Activated T-cell treated with anti-CD3 and anti-CD28 coated beads, Interleukin-2, amount 50 U/mL, for 1 hour (primary cell): ENCODE measurements at regions not wholly inside any gene's neighbourhood (a gene's known extent, or its start where the extent isn't known, plus 50 kb on each side); places are given as distances from the start of the nearest gene placed in this dataset.

ENCODE experiments used
- DNase-seq: peaks from one replicate; pipeline ENCODE4 v3.0.0-alpha.2; 2020

DNA sequence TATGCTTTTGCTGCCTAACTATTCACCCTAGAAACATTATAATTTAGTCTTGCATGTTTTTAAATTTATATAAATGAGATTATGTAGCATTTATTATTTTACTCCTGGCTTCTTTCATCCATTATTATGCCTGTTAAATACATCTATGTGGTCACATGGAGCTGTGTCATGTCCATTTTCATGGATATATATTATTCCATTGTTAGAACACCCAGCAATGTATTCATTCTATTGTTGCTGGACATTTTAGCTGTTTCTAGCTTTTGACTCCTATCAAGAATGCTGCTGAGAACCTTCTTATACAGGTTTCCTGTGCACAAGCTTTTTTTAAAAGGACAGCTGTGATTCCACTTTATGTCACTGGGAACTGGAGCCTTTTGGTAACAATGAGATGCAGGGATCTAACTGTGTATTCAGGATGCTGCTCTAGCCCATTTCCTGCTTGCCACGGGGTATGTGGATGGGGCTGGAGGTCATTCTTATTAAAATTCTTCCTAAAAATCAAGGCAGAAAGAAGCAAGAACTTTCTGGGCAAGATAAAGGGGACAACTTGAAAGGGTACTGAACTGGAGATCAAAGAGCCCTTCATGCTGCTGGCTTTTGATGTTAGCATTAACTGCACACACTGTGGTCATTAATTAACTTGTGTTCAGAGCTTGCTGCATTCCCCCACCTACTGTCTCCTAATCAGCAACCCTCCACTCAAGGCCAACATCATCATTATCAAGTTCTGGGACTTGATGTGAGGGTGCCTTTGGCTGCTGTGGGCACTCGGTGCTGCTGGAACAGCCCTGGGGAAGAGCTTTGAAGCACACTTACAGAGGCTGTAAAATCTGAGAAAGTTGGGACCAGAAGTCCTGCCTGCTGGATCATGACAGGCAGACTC is 96.6 kb upstream of the AKIRIN2 start:
- no peak for DNase-seq

DNA sequence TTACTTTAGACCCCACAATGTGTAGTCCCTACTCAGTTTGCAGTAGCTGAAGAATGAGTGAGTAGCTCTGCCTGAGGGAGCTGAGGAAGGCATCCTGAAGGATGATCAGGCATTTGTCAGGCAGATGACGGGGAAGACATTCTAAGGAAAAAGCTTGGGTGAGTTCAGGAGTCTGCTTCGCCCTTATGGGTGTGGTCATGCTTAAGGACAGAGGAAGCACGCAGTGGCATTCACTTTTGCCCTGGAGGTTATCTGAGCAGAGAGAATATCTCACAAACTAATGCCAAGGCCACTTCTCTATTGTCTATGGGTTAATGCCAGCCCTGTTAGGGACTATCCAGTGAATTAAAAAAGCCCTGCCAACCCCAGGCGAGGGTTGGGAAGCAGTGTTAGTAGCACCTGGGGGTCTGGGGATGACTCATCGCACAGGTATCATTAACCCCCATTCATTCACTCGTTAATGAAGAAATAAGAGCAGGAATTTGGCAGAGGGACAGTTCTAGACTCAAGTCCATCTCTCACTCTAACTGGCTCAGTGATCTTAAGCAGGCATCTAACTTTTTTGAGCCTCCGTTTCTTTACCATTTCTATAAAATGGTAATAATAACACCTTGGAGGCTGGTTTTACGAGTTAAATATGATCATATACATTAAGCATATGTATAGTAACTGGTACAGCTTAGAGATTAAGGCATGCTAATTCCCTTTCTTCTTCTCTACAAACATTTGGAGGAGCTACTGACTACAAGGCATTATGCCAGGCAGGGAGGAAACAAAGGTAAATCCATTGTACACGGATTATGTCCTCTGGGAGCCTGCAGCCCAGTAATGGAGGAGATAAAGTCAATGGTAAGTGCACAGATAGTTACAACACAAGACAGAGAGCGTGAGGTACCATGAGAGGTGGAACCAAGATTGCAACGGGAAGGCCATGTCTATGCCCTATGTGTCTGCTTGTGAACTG is 93.2 kb upstream of the AKIRIN2 start:
- no peak for DNase-seq

DNA sequence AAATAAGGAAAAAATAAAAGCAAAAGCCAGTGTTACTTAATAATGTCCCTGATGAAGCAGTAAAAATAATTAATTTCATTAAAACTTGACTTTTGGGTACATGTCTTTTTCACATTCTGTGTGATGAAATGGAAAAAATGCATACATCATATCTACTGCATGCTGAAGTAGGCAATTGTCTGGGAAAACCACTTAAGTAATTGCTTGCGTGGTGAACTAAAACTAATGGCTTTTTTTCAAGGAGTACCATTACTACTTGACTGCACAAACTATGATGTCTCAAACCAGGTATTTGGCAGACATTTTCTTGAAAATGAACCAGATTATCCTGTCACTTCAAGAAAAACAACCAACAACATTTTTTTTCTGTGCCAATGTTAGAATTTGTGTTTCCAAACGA is 91.3 kb upstream of the AKIRIN2 start:
- DNase-seq = no peak

DNA sequence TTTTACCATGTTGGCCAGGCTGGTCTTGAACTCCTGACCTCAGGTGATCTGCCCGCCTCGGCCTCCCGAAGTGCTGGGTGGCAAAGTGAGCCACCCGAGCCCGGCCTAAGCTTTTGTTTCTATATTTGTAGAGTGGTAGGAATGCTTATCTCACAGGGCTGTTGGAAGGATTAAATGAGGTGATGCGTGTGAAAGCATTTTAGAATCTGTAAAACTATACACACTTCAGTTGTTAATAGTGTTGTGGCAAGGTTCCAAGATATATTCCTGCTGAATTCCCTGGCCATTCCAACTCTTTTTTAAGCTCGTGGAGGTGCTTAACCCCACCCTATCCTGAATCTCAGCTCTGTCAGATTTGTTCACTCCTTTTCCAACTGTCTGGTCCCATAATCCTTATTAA is 89.9 kb upstream of the AKIRIN2 start:
- no peak for DNase-seq

DNA sequence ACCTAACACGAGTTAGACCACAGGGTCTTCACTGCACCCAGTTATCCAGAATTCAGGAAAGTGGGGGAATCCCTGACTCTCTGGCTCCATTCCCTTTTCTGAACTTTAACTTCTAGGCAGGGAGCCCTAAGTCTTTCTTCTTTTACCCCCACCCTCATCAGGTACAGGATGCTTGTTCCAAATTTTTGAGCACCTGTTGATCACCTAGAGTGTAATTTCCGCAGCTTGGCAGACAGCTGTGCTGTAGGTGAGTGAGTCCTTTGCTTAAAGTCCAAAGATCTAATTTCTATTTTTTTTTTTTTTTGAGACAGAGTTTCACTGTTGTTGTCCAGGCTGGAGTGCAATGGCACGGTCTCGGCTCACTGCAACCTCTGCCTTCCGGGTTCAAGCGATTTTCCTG is 89.5 kb upstream of the AKIRIN2 start:
- no peak for DNase-seq

DNA sequence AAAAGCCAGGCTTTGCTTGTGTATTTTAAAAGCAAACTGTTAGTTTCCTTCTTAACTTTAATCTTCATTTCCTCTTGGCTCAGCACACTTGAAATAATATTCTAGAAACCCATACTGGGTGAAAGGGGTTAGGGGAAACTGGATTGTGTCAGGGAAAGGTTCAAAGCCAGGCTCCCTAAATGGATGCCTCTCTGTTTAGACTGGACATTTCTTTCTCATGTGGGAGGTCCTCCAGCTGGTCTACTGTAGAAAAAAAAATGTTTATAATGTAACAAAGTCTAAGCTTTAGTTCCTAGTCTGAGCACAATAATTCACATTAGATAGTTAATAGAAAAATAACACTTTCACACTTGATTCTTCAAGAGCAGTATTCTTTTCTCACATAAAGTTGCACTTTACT is 89.0 kb upstream of the AKIRIN2 start:
- no peak for DNase-seq

DNA sequence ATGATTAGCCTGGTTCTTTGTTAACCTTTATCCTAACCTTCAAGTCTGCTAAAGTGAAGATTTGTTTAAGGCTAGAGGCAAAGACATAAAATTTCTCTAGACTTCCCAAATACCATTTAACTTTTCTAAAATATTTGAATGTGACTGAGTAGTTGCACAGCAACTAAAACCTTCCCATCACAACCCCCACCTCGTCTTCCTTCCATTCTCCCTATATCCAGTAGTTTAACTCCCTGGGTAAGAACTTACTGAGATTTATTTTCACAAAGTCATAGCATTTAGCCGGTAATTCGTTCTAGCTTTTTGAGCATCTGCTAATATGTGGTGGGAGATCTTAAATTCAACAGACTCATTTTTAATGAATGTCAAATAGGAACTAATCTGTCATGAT is 87.9 kb upstream of the AKIRIN2 start:
- no peak for DNase-seq

DNA sequence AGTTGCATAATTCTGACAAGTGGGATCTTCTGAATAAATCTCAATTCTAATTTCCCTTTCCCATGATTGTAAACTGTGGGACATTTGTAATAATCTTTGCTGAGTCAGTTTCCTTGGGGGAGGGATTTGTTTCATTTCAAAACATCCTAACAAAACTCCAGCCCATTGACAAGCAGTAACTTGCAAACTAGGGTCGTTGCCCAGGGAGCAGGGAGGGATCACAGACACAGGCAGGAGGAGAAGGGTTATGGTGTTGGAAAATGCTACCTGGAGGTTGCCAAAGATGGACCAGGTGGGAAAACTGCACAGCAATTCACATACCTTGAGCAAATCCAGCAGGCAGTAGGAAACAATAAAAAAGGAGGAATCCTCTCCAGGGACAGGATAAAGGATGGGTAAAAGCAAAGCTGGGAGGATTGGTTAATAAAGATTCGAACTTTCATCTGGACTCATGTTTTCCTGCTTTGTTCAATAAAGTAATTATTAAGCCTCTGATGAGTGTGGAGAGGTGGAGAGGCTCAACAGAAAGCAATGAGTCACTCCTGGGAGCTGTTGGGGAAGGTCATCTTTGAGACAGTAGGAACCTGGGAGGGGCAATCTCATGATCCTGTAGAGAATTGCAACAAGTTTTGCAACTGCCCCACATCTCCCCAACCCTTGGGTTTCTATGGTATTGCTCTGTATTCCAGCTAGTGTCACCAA is 87.3 kb upstream of the AKIRIN2 start:
- DNase-seq = no peak

DNA sequence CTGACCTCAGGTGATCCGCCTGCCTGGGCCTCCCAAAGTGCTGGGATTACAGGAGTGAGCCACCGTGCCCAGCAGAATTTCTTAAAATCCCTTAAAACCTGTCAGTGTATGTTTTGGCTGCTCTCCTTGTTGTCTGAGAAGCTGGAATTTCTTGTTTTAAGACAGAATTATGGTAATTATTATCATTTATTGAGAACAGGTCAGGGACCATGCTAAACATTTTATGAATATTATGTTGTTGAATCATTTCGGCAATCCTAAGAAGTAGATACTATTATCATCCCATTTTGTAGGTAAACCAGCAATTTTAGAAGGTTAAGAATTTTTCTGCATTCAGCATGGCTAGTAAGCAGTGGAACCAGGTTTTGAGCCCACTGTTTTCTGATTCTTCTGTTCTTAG is 86.1 kb upstream of the AKIRIN2 start:
- no peak for DNase-seq

DNA sequence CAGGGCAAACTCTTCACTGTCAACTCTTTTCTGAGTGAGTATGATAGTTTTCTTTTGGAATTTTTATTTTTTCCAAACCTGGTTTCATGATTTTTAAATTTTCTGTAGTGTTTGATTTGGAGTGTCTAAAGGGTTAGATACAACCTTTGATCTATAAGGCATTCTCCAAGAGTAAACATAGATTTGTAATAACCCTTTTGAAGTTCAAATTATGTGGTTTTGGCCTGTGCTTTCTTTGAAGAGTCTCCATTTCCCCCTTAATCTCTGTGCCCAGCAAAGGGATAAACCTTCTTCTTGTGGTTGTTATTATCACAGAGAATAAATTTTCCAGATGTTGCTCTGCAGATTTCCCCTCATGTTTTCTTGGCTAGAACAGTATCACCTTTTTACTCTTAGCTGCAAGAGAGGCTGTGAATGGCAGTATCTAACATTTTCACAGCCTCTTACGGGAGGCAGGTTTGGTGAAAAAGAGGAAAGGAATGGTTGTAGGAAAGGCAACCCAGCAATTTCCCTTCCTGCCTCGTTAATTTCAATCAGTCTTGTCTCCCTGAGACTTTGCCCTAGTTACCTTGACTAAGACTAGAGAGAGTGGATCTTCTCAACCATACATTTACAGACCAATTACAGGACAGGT is 83.3 kb upstream of the AKIRIN2 start:
- DNase-seq = no peak

DNA sequence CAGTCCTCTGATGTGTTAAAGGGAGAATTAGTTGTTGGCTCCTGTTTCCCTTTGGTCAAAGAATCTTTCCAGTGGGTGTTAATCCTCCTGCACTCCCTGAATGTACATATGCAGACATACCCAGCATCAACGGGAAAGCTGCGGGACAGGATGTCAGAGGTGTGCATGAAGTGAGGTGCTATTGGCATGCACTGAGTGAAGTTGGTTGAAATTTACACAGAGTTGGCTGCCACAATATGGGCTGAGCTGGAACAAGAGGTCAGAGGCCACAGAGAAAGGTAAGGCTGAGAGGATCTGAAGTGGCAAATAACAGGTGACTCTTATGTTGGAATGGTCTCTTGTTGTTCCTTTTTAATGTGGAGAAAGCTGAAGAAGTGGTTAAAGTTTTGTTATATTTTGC is 82.7 kb upstream of the AKIRIN2 start:
- no peak for DNase-seq

DNA sequence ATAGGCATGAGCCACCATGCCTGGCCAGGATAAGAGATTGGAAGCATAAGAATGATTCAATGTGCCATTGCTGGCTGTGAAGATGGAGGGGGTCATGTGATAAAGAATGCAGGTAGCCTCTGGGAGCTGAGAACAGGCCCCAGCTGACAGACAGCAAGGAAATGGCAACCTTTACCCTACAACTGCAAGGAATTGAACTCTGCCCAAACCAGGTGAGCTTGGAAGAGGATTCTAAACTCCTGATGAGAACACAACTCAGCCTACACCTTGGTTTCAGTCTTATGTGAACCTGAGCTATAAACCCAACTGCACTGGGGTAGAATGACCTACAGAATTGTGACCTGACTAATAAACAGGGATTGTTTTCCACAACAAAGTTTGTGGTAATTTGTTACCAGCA is 82.0 kb upstream of the AKIRIN2 start:
- DNase-seq = no peak

DNA sequence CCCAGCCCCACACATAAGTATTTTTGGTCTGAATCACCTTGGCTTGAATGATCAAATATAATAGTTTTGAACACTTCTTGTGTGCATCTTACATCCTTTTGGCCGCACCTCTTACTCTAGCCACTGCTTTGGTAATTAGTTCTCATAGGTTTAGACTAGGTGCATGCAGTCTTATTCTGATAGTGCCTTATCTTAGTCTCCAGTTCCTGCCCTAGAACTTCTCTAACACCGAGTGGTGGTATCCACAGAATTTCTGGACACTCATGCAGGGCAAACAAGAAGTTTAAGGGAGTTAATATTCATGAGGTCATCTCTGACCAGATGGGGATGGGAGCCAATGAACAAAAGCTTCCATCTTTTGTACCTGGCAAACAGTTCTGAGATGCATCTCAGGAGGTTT is 77.5 kb upstream of the AKIRIN2 start:
- no peak for DNase-seq

DNA sequence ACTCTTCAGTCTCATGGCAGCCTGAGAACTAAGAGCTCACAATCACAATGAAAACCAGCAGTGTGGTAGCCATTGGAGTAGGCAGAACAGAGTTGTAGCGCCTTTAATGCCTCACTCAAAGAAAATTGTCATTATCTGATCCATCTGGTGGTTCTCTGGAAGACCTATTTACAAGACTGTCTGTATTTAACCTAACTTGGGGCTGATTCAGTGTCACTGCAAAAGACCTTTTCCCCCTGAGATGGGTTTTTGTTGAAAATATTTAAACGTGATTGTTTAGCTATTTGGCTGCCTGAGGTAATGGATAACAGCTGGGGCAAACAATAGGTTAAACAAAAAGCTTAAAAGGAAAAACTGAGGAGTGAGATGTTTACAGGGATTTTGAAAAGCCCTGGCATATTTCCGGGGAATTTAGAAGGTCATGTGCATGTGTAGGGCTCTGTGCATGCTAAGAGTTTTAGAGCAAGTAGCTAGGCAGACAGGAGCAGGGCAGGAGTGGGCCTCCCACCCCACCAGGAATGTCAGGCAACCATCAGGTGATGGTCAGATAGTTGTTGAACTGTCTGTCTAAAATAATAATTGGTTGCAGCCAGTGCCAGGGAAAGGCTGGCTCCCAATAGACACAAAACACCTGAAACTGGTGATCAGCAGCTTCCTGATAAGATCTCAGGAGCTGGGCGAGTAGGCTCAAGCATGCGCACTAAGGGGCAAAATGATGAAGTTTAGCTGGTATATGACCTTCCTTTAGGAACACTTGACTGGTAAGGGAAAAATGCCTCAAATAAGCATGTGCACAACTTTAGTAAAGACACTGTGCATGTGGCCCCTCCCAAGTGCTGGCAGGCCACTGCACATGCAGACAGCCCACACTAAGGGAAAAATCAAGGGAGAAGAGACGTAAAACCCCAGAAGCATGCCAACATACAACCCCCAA is 70.8 kb upstream of the AKIRIN2 start:
- no peak for DNase-seq

DNA sequence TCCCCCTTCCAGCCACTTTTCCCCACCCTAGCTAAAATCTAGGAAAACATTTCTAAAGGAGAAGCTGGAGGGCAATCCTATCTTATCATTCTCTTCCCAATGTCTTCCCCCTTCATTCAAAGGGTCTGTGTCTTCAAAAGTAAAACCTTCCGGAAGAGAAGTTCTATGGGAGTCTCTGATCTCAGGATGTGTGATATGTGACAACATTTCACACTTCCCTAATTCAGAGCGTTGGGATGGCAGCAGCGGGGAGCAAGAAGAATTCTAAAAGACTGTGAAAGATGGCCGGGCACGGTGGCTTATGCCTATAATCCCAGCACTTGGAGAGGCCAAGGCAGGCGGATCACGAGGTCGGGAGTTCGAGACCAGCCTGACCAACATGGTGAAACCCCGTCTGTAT is 65.4 kb upstream of the AKIRIN2 start:
- DNase-seq = no peak

DNA sequence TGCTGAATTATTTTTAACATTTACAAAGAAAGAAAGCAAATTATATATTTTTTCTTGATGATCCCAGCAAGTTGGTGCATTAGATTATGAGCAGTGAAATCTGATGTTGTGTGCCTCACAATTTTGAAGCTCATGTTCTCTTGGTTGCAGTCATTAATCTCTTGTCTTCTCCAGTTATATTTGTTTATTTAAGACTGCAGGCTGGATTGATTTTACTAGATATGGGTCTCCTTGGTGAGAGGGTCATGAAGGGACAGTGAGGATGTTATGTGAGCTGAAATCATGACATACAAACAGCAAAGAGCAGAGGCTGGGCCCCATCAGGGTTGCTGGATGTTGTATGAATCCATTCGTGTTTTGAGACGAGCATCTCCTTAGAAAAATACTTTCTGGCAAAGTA is 64.2 kb upstream of the AKIRIN2 start:
- no peak for DNase-seq

DNA sequence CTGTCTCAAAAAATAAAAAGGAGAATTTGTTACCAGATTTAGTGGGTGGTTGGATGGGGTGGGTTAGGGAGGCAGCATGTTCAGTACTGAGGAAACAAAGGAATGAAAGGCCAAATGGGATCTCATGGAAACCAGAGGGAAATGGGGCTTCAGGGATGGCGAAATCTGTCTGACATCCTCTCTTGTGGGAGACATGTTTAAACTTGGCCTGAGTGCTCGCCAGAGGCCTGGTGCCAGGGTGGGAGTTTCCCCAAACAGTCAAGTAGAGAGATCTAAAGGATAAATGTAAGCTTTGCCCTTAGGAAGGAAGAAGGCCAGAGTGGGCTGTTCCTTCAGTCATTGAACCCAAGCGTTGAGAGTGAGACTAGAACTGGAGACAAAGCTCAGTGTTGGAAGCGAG is 61.9 kb upstream of the AKIRIN2 start:
- DNase-seq = no peak

DNA sequence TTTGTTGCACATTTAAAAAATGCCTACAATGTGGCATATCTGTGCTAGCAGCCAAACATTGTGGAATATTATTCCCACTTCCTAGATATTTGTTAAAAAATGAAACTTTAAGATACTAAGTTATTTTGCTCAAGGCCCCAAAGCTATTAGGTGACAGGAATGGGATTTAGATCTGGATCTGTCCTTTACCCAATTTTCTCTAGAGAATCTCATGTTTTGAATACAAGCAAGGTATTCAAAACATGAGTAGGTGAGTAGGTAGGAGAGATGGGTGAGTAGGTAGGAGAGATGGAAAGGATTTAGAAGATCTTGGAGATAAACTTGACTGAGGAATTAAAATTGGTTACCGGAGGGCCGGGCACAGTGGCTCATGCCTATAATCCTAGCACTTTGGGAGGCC is 61.2 kb upstream of the AKIRIN2 start:
- no peak for DNase-seq

DNA sequence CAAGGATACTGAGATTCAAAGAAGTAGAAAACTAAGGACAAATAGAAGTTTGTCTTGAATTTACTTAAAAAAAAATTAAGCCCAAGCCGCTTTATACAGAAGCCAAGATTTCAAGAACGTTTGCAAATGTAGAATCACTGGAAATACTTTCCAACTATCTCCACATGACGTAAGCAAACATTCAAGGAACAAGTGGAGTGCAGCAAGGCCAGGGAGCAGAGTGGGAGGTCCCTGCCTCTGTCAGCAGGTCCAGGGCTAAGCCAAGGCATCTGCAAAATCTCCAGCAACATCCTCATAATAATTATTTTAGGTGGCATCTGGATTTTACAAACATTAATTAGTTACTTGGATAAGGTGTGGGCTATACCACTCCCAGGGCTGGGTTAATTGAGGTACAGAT is 60.1 kb upstream of the AKIRIN2 start:
- no peak for DNase-seq

DNA sequence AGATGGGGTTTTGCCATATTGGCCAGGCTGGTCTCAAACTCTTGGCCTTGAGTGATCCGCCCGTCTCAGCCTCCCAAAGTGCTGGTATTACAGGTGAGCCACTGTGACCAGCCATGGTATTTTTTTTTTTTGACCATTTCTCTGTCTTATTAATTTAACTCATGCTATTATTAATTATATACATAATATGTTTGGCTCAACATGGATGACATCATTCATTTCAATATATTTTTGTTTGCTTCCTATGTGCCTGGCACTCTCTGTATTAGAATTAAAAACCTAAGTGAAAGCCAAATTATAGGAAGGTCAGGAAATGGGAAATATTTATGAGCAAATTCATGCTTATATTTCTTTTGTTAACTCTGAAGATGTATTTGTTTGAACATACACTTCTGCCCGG is 55.8 kb upstream of the AKIRIN2 start:
- DNase-seq = no peak

DNA sequence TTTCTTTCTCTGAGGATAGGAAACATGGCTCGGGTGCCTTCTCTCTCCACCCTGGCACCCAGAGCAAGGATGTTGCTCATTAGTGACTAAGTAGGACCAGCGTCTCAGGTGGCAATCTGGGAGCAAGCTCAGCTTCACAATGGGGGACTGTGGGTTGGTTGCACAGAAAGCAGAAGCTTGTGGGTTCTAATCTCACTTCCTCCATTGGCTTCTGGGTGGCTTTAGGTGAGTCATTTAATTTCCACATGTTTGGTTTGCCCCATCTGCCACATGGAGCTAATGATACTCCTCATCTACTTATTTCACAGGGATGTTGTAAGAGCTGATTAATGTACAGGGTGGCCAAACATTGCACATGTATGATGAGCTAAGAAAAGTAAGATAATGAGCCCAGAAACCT is 54.8 kb upstream of the AKIRIN2 start:
- DNase-seq = no peak
